ENCODE measurements at regions not wholly inside any gene's neighbourhood (a gene's known extent, or its start where the extent isn't known, plus 50 kb on each side); places are given as distances from the start of the nearest gene placed in this dataset.
"Not testable (repeated sequence)": the region's sequence is repeated elsewhere in the genome, so short reads cannot be mapped to it uniquely, and the experiment has no call there.

- no peak for DNase-seq
These were observed 68.4 kb upstream of the SSBP3 start for GRCh38 chr1:54474310-54475251.

- no peak for DNase-seq
These were observed 65.4 kb upstream of the SSBP3 start for GRCh38 chr1:54471588-54471987.

GRCh38 chr1:54469444-54469843 is 63.2 kb upstream of the SSBP3 start:
- not testable (repeated sequence) for DNase-seq

DNA sequence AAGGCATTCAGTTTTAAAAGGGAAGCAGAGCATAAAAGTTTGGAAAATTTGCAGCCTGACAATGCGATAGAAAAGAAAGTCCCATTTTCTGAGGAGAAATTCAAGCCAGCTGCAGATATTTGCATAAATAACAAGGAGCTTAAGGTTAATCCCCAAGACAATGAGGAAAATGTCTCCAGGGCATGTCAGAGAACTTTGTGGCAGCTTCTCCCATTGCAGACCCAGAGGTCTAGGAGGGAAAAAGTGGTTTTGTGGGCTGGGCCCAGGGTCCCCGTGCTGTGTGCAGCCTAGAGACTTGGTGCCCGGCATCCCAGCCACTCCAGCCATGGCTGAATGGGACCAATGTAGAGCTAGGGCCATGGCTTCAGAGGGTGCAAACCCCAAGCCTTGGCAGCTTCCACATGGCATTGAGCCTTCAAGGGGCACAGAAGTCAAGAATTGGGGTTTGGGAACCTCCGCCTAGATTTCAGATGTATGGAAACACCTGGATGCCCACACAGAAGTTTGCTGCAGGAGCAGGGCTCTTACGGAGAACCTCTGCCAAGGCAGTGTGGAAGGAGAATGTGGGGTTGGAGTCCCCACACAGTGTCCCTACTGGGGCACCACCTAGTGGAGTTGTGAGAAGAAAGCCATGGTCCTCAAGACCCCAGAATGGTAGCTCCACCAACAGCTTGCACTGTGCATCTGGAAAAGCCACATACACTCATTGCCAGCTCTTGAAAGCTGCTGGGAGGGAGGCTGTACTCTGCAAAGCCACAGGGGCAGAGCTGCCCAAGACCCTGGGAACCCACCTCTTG is 62.3 kb upstream of the SSBP3 start:
- not testable (repeated sequence) for DNase-seq

DNA sequence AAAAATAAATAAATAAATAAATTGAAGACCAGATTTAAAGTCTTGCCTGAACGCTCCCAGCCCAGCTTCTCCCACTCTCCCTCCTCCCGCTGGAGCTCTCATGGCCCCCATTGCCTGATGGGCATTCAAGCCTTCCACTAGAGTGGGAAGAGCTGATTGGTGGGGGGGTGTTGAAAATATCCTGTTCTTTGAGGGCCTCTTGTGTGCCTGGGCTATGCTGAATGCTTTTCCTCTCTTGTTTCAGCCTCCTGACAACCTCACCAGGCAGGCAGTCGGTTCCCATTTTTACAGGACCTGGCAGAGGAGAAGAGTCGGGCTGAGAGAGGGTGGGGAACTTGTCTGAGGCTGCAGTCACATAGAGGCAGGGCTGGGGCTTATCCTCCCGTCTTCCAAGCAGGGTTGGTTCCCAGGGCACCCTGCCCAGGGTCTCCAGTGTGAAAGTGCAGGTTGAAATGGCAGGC is 59.2 kb upstream of the SSBP3 start:
- DNase-seq: no peak

- no peak for DNase-seq
These were observed 58.4 kb upstream of the SSBP3 start for GRCh38 chr1:54464477-54465146.

- DNase-seq: no peak
These were observed 57.9 kb upstream of the SSBP3 start for GRCh38 chr1:54464031-54464476.

- no peak for DNase-seq
These were observed 57.3 kb upstream of the SSBP3 start for GRCh38 chr1:54463259-54464030.

- DNase-seq: no peak
These were observed 56.5 kb upstream of the SSBP3 start for GRCh38 chr1:54462597-54463258.

DNA sequence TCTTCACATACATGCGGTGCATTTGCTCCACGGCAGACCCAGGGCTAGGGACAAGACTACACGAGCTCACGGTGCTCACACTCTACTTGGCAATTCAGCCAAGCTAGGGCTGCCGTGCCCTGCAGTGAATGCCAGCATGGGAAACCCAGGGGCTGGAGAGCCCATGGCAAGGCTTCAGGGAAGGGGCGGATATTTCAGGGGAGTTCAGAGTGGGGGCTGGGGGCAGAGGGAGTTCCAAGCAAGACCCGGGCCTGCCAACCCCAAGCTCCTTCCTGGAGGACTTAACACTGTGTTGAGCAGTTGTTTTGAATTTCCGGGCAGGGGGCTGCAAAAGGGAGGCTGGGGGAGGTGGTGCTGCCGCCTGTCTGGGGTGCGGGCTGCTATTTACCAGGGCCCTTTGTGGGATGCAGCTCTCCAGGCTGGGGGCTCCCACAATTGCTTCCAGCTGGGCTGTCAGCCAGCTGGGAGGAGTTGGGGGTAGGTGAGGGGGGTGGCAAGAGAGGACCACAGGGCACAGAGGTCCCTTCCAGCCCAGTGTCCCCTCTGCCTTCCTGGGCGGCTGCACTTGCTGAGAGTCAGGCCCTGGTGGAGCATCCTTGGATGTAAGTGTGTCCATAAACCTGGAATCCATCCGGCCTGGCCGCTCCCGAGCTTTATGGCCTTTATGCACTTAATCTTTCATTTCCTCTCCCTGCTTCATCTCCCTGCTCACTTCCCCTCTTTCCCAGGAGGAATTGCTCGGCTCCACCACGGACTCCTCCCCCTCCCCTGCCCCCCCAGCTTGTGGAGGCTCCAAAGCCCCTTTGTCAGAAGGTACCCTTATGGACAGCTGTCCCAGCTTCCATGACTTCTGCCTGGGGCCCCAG is 55.8 kb upstream of the SSBP3 start:
- DNase-seq: no peak

DNA sequence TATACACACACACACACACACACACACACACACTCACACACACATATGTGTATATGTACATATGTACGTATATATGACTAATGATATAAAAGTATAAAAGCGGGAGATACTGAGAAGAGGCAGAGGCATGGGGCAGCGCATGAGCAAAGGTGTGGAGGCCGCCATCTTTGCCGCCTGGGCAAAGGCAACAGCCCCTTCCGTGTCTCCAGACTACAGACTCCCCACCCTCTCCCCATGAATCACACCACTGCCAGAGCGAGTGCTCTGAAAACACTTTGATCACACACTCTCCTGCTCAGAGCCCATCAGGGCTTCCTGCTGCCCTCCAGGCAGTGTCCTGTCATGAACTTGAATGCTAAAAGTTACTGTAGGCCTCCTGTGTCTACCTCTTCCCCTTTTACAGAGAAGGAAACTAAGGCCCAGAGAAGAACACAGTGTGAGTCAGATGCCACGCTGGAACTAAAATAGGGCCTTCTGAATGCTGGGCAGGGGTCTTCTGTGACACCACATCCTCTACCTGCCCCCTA is 54.7 kb upstream of the SSBP3 start:
- no peak for DNase-seq

DNA sequence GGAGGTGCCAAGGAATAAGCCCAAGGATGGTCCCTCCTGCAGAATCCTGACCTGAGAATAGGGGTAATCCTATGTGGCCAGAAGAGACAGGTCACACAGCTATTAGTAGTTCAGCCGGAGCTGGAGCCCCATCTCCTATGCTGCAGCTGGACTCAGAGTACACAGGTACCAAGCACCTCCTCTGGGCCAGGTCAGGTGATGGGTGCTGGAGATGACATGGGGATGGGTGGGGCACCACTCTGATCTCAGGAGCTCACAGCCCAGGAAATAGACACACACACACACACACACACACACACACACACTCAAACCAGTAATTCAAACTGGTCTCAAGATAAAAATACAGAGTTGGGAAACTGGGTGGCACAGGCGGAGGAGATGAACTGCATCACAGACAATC is 54.2 kb upstream of the SSBP3 start:
- no peak for DNase-seq

DNA sequence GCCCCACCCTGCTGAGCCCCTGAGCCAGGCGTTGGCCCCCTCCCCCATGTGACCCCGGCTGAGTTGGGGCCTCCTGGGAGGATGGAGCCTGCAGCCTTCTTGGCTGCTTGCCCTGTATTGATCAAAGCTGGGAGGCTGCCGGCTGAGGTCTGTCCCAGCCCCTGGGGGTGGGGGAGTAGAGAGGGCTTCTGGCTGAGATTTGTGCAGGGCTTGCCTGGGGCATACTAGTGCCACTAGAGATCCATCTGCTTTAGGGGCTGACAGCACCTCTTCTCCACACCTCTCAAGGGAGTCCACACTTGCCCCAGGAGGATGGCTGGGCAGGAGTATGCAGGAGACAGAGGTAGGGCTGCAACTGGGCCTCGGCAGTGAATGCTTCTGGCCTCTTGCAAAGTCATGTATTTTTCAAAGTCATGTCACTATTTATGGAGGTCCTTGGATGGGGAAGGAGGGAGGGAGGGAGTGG is 53.6 kb upstream of the SSBP3 start:
- no peak for DNase-seq

- no peak for DNase-seq
These were observed 52.9 kb upstream of the SSBP3 start for GRCh38 chr1:54459140-54459539.

GRCh38 chr1:54456921-54457529 is 50.8 kb upstream of the SSBP3 start:
- DNase-seq: no peak

GRCh38 chr1:54456361-54456760 is 50.2 kb upstream of the SSBP3 start:
- DNase-seq: no peak
